Activated CD8-positive, alpha-beta T cell treated with anti-CD3 and anti-CD28 coated beads for 36 hours (primary cell): ENCODE measurements at regions not wholly inside any gene's neighbourhood (a gene's known extent, or its start where the extent isn't known, plus 50 kb on each side); places are given as distances from the start of the nearest gene placed in this dataset.

ENCODE experiments used
- ATAC-seq: fragments of 200-7000 bp; cut with Tn5 transposase; one replicate; pipeline ENCODE4 v1.10.0; 2021; ENCODE audit warnings: mild to moderate bottlenecking, moderate library complexity
- CTCF ChIA-PET: fragments of 350-600 bp; sonication (Branson Sonifier 250); formaldehyde crosslinking; loops from one replicate; lab custom pipeline; 2021; ENCODE audit warnings: antibody characterized with exemption; lab: Charles Lee
- POLR2A ChIA-PET: fragments of 350-600 bp; sonication (Branson Sonifier 250); formaldehyde crosslinking; loops from one replicate; lab custom pipeline; 2021; ENCODE audit warnings: antibody characterized with exemption; lab: Charles Lee
- DNase-seq: peaks from one replicate; pipeline ENCODE4 v3.0.0-alpha.2; 2020
- H3K27ac Mint-ChIP-seq: one replicate; pipeline ENCODE4 v1.8.0; 2021; ENCODE audit warnings: mild to moderate bottlenecking, mixed read lengths
- H3K27me3 Mint-ChIP-seq: one replicate; pipeline ENCODE4 v1.8.0; 2021; ENCODE audit warnings: mixed read lengths
- H3K36me3 Mint-ChIP-seq: one replicate; pipeline ENCODE4 v1.8.0; 2021; ENCODE audit warnings: low read depth, mixed read lengths
- H3K4me1 Mint-ChIP-seq: one replicate; pipeline ENCODE4 v1.8.0; 2021; ENCODE audit warnings: low read depth, mixed read lengths
- H3K4me3 Mint-ChIP-seq: one replicate; pipeline ENCODE4 v1.8.0; 2021; ENCODE audit warnings: mild to moderate bottlenecking, moderate library complexity, mixed read lengths
- H3K9me3 Mint-ChIP-seq: one replicate; pipeline ENCODE4 v1.8.0; 2021; ENCODE audit warnings: mixed read lengths
- CTCF ChIP-seq: fragments of 200-600 bp; IDR thresholded peaks from one replicate; pipeline ENCODE4 v1.8.0; 2022; ENCODE audit warnings: antibody characterized with exemption, mild to moderate bottlenecking
- intact Hi-C: fragments of 100-400 bp; cut with micrococcal nuclease; formaldehyde crosslinking; loops from one replicate; pipeline ENCODE4 v1.10.0; 2022

GRCh38 chr4:8737601-8738279 is 133.9 kb downstream of the HMX1 start:
- Mint-ChIP-seq H3K27me3 (peaks cover under 1% of the 10 kb centered on the region), H3K27ac (no peak overlapping the region), H3K4me3 (no peak overlapping the region), H3K36me3 (no peaks in the 10 kb centered on the region), H3K9me3 (no peaks in the 10 kb centered on the region), H3K4me1 (no peaks in the 10 kb centered on the region)
- ChIA-PET POLR2A (no interaction called here), CTCF (no interaction called here)
- ATAC-seq (no peak), DNase-seq (no peak)
- intact Hi-C loops, result no loop called here
- no peak for TF ChIP-seq CTCF

- no peaks in the 10 kb centered on the region for H3K27me3 Mint-ChIP-seq
- DNase-seq, result no peak
- TF ChIP-seq CTCF, result no peak
- no peak overlapping the region for H3K4me3 Mint-ChIP-seq
- H3K36me3 Mint-ChIP-seq, result no peaks in the 10 kb centered on the region
- H3K4me1 Mint-ChIP-seq, result no peaks in the 10 kb centered on the region
- no peak overlapping the region for H3K27ac Mint-ChIP-seq
- intact Hi-C loops, result no loop called here
- POLR2A ChIA-PET, result no interaction called here
- H3K9me3 Mint-ChIP-seq, result no peaks in the 10 kb centered on the region
- CTCF ChIA-PET, result no interaction called here
- no peak for ATAC-seq
Measured at GRCh38 chr4:8737075-8737474, 134.6 kb downstream of the HMX1 start.

GRCh38 chr4:8736090-8736825 is 135.4 kb downstream of the HMX1 start:
- ChIA-PET POLR2A (no interaction called here), CTCF (no interaction called here)
- ATAC-seq, result no peak
- no peaks in the 10 kb centered on the region for H3K4me1 Mint-ChIP-seq
- no peaks in the 10 kb centered on the region for H3K9me3 Mint-ChIP-seq
- no peak for TF ChIP-seq CTCF
- H3K27me3 Mint-ChIP-seq, result no peaks in the 10 kb centered on the region
- H3K36me3 Mint-ChIP-seq, result no peaks in the 10 kb centered on the region
- H3K4me3 Mint-ChIP-seq, result no peak overlapping the region
- no peak for DNase-seq
- H3K27ac Mint-ChIP-seq, result no peak overlapping the region
- intact Hi-C loops, result no loop called here

- POLR2A ChIA-PET, result no interaction called here
Measured at GRCh38 chr4:8735236-8736089, 136.2 kb downstream of the HMX1 start.

More at GRCh38 chr4:8735236-8736089, 136.2 kb downstream of the HMX1 start:
- TF ChIP-seq CTCF, result no peak
- intact Hi-C loops, result no loop called here
- CTCF ChIA-PET, result no interaction called here
- H3K4me3 Mint-ChIP-seq, result no peak overlapping the region
- H3K9me3 Mint-ChIP-seq, result no peaks in the 10 kb centered on the region
- no peak overlapping the region for H3K27ac Mint-ChIP-seq
- H3K36me3 Mint-ChIP-seq, result no peaks in the 10 kb centered on the region
- no peaks in the 10 kb centered on the region for H3K4me1 Mint-ChIP-seq
- H3K27me3 Mint-ChIP-seq, result no peaks in the 10 kb centered on the region
- ATAC-seq, result no peak
- no peak for DNase-seq
